ENCODE measurements at regions not wholly inside any gene's neighbourhood (a gene's known extent, or its start where the extent isn't known, plus 50 kb on each side); places are given as distances from the start of the nearest gene placed in this dataset.

DNA sequence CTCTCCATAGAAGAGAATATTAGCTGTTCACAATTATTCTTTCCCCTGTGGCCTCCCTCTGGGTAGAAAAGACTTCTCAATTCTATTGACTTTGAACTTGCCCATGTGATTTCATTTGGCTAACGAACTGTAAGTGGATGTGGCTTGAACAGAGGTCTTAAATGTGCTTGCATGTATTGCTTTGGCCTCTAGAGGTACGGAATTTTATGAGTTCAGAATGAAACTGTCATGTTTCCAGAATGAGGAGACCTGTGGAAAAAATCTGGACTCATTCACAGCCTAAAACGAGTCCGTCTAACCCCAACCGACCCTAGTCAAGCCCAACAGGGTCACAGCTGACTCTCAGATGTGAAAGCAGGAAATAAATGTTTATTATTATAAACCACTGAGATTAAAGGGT lies 596.7 kb upstream of the UBE2E2 start:
- WGBS (ENCODE audit: low lambda C conversion rate) = 23% methylated on average over 5 of the region's 5 CpGs
- Histone ChIP-seq H3K4me2 (ENCODE audit: low read depth, low read length) (no peak overlapping the region), H4K20me1 (ENCODE audit: insufficient read depth, low read length) (no peaks in the 10 kb centered on the region), H3K27me3 (ENCODE audit: control insufficient read depth in 1 of 2, insufficient read depth in 2 of 2, low read length in 2 of 2) (no peaks in the 10 kb centered on the region), H3K4me3 (replicated peaks in 1 of 3; ENCODE audit: insufficient read depth in 1 of 3, low read depth in 2 of 3, low read length in 3 of 3) (no peak overlapping the region), H3K27ac (ENCODE audit: extremely low read length, insufficient read depth, low read length) (no peak overlapping the region), H3K79me2 (ENCODE audit: insufficient read depth, low read length) (no peaks in the 10 kb centered on the region), H3K36me3 (replicated peaks in 1 of 2; ENCODE audit: control insufficient read depth in 1 of 2, insufficient read depth in 2 of 2, low read length in 2 of 2) (no peaks in the 10 kb centered on the region), H3K4me1 (ENCODE audit: insufficient read depth, low read length) (no peaks in the 10 kb centered on the region), H2AFZ (ENCODE audit: low read length) (no peak overlapping the region), H3K9me3 (ENCODE audit: low read length) (no peaks in the 10 kb centered on the region), H3K9ac (ENCODE audit: insufficient read depth, low read depth, low read length) (no peak overlapping the region)
- FAIRE-seq (no peak), DNase-seq (ENCODE audit: low spot score) (no peak), ATAC-seq (no peak)
- no peak for TF ChIP-seq KDM6A (CRISPR knock-in tag; IDR thresholded peaks at IDR 0.05; ENCODE audit: low read depth)
- no peak for TF ChIP-seq SMARCC2 (IDR thresholded peaks at IDR 0.05)
- TF ChIP-seq ZNF333 (CRISPR knock-in tag; IDR thresholded peaks at IDR 0.05; ENCODE audit: borderline replicate concordance) = no peak
- TF ChIP-seq, protein P1, sequence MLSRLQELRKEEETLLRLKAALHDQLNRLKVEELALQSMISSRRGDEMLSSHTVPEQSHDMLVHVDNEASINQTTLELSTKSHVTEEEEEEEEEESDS (CRISPR knock-in tag; IDR thresholded peaks at IDR 0.05; ENCODE audit: borderline replicate concordance) = no peak
- BruUV-seq (replicated peaks) = no TSS peak
- POLR2A ChIA-PET = no interaction called here
- in situ Hi-C loops (cut with HindIII; ENCODE audit: extremely low pct_ligation_motif_present, low pct_unique_long_range_greater_than_20kb) = no loop called here
- CTCF ChIA-PET (ENCODE audit: low intra/inter-chr PET ratio, low total read pairs) = no interaction called here
- intact Hi-C loops (cut with micrococcal nuclease; ENCODE audit: unreplicated experiment) = no loop called here

DNA sequence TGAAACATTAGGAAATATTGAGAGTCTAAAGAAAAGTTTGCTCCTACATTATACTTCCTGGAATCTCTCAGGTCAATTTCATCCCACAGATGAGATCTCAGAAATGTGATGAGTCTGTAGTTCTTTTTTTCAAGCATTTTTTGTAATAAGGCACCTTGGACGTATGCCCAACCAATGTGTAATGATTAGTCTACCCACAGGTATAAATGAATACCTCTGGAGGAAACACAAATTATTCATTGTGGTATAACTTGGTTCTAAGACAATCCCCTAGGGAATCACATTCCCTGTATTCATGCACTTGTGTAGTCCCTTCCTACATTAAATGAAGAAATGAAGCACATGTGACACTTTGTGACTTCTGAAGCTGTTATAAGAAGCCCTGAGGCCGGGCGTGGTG lies 596.2 kb upstream of the UBE2E2 start:
- WGBS (ENCODE audit: low lambda C conversion rate) = 17% methylated on average over 3 of the region's 3 CpGs
- Histone ChIP-seq H3K27ac (ENCODE audit: extremely low read length, insufficient read depth, low read length) (no peak overlapping the region), H3K27me3 (ENCODE audit: control insufficient read depth in 1 of 2, insufficient read depth in 2 of 2, low read length in 2 of 2) (no peaks in the 10 kb centered on the region), H3K9ac (ENCODE audit: insufficient read depth, low read depth, low read length) (no peak overlapping the region), H3K36me3 (replicated peaks in 1 of 2; ENCODE audit: control insufficient read depth in 1 of 2, insufficient read depth in 2 of 2, low read length in 2 of 2) (no peaks in the 10 kb centered on the region), H3K79me2 (ENCODE audit: insufficient read depth, low read length) (no peaks in the 10 kb centered on the region), H4K20me1 (ENCODE audit: insufficient read depth, low read length) (no peaks in the 10 kb centered on the region), H3K9me3 (ENCODE audit: low read length) (no peaks in the 10 kb centered on the region), H3K4me2 (ENCODE audit: low read depth, low read length) (no peak overlapping the region), H3K4me3 (replicated peaks in 1 of 3; ENCODE audit: insufficient read depth in 1 of 3, low read depth in 2 of 3, low read length in 3 of 3) (no peak overlapping the region), H2AFZ (ENCODE audit: low read length) (no peak overlapping the region), H3K4me1 (ENCODE audit: insufficient read depth, low read length) (peaks cover 1% of the 10 kb centered on the region; the same call in 1 of the 2 replicates)
- BruUV-seq (replicated peaks) = no TSS peak
- ChIA-PET POLR2A (no interaction called here), CTCF (ENCODE audit: low intra/inter-chr PET ratio, low total read pairs) (no interaction called here)
- FAIRE-seq = no peak
- DNase-seq (ENCODE audit: low spot score) = no peak
- in situ Hi-C loops (cut with HindIII; ENCODE audit: extremely low pct_ligation_motif_present, low pct_unique_long_range_greater_than_20kb) (no loop called here), intact Hi-C loops (cut with micrococcal nuclease; ENCODE audit: unreplicated experiment) (no loop called here)
- no peak for ATAC-seq
- TF ChIP-seq HNRNPUL1 (IDR thresholded peaks at IDR 0.05; ENCODE audit: low read depth, low read length) (no peak), NFIB (CRISPR knock-in tag; IDR thresholded peaks at IDR 0.05; ENCODE audit: borderline replicate concordance) (no peak), ZNF501 (CRISPR knock-in tag; IDR thresholded peaks at IDR 0.05) (no peak), ZNF552 (CRISPR knock-in tag; IDR thresholded peaks at IDR 0.05; ENCODE audit: borderline replicate concordance) (no peak), ATM (IDR thresholded peaks at IDR 0.05; ENCODE audit: borderline replicate concordance) (no peak), SUZ12 (IDR thresholded peaks at IDR 0.05; ENCODE audit: low read depth, low read length) (no peak), ZNF558 (CRISPR knock-in tag; IDR thresholded peaks at IDR 0.05; ENCODE audit: borderline replicate concordance) (no peak), DNMT3B (CRISPR knock-in tag; conservative IDR thresholded peaks at IDR 0.05) (no peak), NFE2L1 (CRISPR knock-in tag; IDR thresholded peaks at IDR 0.05; ENCODE audit: borderline replicate concordance) (no peak)
- TF ChIP-seq, protein P2, sequence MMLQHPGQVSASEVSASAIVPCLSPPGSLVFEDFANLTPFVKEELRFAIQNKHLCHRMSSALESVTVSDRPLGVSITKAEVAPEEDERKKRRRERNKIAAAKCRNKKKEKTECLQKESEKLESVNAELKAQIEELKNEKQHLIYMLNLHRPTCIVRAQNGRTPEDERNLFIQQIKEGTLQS (CRISPR knock-in tag; IDR thresholded peaks at IDR 0.05) = no peak
- TF ChIP-seq, protein P3, sequence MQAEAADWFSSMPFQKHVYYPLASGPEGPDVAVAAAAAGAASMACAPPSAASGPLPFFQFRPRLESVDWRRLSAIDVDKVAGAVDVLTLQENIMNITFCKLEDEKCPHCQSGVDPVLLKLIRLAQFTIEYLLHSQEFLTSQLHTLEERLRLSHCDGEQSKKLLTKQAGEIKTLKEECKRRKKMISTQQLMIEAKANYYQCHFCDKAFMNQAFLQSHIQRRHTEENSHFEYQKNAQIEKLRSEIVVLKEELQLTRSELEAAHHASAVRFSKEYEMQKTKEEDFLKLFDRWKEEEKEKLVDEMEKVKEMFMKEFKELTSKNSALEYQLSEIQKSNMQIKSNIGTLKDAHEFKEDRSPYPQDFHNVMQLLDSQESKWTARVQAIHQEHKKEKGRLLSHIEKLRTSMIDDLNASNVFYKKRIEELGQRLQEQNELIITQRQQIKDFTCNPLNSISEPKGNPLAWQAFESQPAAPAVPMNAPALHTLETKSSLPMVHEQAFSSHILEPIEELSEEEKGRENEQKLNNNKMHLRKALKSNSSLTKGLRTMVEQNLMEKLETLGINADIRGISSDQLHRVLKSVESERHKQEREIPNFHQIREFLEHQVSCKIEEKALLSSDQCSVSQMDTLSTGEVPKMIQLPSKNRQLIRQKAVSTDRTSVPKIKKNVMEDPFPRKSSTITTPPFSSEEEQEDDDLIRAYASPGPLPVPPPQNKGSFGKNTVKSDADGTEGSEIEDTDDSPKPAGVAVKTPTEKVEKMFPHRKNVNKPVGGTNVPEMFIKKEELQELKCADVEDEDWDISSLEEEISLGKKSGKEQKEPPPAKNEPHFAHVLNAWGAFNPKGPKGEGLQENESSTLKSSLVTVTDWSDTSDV (CRISPR knock-in tag; IDR thresholded peaks at IDR 0.05) = no peak
- TF ChIP-seq, protein P4, sequence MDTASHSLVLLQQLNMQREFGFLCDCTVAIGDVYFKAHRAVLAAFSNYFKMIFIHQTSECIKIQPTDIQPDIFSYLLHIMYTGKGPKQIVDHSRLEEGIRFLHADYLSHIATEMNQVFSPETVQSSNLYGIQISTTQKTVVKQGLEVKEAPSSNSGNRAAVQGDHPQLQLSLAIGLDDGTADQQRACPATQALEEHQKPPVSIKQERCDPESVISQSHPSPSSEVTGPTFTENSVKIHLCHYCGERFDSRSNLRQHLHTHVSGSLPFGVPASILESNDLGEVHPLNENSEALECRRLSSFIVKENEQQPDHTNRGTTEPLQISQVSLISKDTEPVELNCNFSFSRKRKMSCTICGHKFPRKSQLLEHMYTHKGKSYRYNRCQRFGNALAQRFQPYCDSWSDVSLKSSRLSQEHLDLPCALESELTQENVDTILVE (CRISPR knock-in tag; IDR thresholded peaks at IDR 0.05) = no peak
- TF ChIP-seq, protein P5, sequence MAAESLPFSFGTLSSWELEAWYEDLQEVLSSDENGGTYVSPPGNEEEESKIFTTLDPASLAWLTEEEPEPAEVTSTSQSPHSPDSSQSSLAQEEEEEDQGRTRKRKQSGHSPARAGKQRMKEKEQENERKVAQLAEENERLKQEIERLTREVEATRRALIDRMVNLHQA (CRISPR knock-in tag; IDR thresholded peaks at IDR 0.05) = no peak

All from HepG2 (cell line).